ENCODE measurements at regions not wholly inside any gene's neighbourhood (a gene's known extent, or its start where the extent isn't known, plus 50 kb on each side); places are given as distances from the start of the nearest gene placed in this dataset.
A peak's percentile ranks its signal among the peaks of the same experiment; 100 is the strongest.

DNA sequence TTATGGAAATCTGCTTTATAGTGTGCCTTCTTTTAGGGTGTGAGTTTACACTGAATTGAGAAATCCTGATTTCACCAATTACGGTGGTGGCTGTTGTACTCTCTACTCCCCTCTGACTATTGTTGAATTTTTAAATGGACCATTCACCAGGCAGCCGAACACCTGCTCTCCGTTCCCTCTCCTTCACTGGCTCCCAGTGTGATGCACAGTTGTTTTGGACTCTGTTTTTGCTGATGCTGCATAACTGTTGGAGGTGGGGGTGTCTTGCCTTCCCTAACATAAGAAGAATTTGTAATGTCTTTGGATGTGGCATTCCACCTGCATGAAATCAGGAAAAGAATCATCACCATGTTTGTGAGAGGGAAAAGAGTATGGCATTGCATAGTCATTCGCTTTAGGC lies 341.2 kb downstream of the SNAPC1 start:
- WGBS, 4 donors = 56 to 82% (median 74%) methylated on average over 4 of the region's 4 CpGs
- Histone ChIP-seq H3K9me3 (replicated peaks in 1 of 3) (no peaks in the 10 kb centered on the region), H3K4me1 (replicated peaks in 1 of 2) (no peaks in the 10 kb centered on the region), H3K27ac (no peak overlapping the region), H3K27me3 (no peaks in the 10 kb centered on the region), H3K4me3 (no peak overlapping the region), H3K36me3 (replicated peaks in 1 of 2) (no peaks in the 10 kb centered on the region)
- DNase-seq = no peak
- TF ChIP-seq POLR2A (IDR thresholded peaks at IDR 0.05) = no peak
- no peak for TF ChIP-seq CTCF (IDR thresholded peaks at IDR 0.05)
- intact Hi-C loops (cut with DNase I) = no loop called here

GRCh38 chr14:62110941-62111340 lies 348.7 kb downstream of the SNAPC1 start:
- Histone ChIP-seq H3K27me3 (no peaks in the 10 kb centered on the region), H3K27ac (no peak overlapping the region), H3K4me3 (no peak overlapping the region), H3K36me3 (replicated peaks in 1 of 2) (no peaks in the 10 kb centered on the region), H3K4me1 (replicated peaks in 1 of 2) (no peaks in the 10 kb centered on the region), H3K9me3 (replicated peaks in 1 of 3) (no peaks in the 10 kb centered on the region)
- no peak for DNase-seq
- intact Hi-C loops (cut with DNase I) = no loop called here
- TF ChIP-seq CTCF (IDR thresholded peaks at IDR 0.05) = no peak
- TF ChIP-seq POLR2A (IDR thresholded peaks at IDR 0.05) = no peak

DNA sequence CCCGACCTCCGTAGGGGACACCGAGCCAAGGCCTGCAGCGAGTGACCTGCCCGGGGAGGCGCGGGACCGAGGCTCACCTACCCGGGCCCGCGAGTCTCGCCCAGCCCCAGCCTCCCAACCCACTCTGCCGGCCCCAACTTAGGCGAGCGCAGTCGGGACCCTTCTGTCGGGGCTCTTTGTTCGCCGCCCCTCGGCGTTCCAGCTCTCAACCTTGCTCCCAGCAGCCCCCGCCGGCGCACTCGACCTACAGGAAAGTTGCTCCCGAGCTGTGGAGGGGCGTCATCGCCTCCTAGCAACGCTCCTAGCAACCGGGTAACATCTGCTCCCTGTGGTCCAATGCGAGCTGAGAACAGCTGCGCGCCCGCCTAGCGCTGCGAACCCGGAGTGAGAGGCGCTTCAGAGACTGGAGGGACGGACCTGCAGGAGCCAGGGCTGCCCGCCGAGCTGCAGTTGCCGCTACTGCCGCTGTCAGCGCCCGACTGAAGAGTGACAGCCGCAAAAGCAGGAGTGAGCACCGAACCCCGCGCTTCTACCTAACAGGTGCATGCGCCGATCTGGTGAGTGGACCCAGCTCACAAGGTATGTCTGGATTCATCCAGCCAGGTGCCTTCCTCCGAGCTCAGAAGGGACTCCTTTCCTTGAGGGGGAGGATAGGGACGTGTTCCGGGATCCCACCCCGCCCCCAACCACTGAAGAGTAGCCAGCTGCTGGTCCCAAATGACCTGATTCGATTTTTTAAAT lies 355.0 kb downstream of the SNAPC1 start:
- Histone ChIP-seq H3K9me3 (replicated peaks in 1 of 3) (no peaks in the 10 kb centered on the region), H3K4me1 (replicated peaks in 1 of 2) (no peaks in the 10 kb centered on the region), H3K36me3 (replicated peaks in 1 of 2) (no peaks in the 10 kb centered on the region), H3K4me3 (no peak overlapping the region), H3K27ac (no peak overlapping the region), H3K27me3 (peaks cover 47% of the 10 kb centered on the region)
- intact Hi-C loops (cut with DNase I) = no loop called here
- DNase-seq = peak; percentile 17 to 93 (median 44)
- TF ChIP-seq CTCF (IDR thresholded peaks at IDR 0.05) (peak in 3 of 6 experiments; percentile 13 to 29 (median 24)), POLR2A (IDR thresholded peaks at IDR 0.05) (no peak)
- 2 to 4% (median 3%) methylated on average over 12 to 56 of the region's 56 CpGs for WGBS, 4 donors

- H3K36me3 ChIP-seq (replicated peaks in 1 of 2) = no peaks in the 10 kb centered on the region
- H3K4me3 ChIP-seq = no peak overlapping the region
- H3K27me3 ChIP-seq = peaks cover 47% of the 10 kb centered on the region
- H3K27ac ChIP-seq = no peak overlapping the region
- H3K9me3 ChIP-seq (replicated peaks in 1 of 3) = no peaks in the 10 kb centered on the region
- WGBS, 4 donors = 3 to 6% (median 5%) methylated on average over 10 of the region's 10 CpGs
- TF ChIP-seq CTCF (IDR thresholded peaks at IDR 0.05) (no peak), POLR2A (IDR thresholded peaks at IDR 0.05) (no peak)
- no peaks in the 10 kb centered on the region for H3K4me1 ChIP-seq (replicated peaks in 1 of 2)
- intact Hi-C loops (cut with DNase I) = no loop called here
- DNase-seq = no peak
Observed at GRCh38 chr14:62117751-62118105, 355.5 kb downstream of the SNAPC1 start.

Data from adrenal gland (tissue), 9 donors.